ENCODE measurements at regions not wholly inside any gene's neighbourhood (a gene's known extent, or its start where the extent isn't known, plus 50 kb on each side); places are given as distances from the start of the nearest gene placed in this dataset.

- DNase-seq, result no peak
Measured at GRCh38 chr5:74372051-74372450, 268.5 kb downstream of the ENC1 start.

- no peak for DNase-seq
Measured at GRCh38 chr5:74371621-74372020, 268.9 kb downstream of the ENC1 start.

DNA sequence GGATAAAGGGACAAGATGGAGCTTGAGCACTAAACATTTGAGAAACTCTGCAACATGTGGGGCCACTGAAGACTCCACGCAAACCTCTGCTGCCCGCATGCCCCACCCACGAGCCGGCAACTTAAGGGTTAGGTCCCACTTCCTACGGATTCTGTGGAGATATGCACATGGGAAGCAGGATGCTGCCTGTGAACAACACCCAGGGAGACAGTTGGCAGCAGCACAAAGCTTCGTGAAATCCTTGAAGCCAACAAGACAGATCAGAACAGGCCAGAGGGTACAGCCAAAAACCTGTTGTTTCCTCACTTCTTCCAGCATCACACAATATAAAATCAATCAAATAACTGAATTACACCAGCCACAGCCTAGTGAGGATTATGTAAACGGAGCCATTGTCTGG is 270.4 kb downstream of the ENC1 start:
- no peak for DNase-seq

DNA sequence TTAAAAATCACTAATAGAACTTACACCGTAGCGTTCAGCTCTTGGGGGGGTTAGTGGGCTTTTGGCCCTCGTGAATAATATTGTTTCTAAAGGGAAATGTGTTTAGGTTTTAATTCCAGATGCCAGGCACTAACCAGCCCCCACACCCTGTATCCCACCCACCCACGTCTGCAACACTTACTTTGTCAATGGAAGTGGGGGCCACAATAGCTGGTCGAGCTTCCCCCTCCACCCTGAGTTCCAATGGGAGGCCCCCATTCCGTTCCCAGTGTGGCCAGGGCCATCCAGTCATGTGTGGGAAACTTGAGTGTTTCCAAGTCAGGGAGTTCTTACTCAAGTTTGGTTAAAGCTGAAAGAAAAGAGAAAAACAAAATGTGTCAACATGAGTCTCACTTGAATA is 271.4 kb downstream of the ENC1 start:
- DNase-seq, result no peak

DNA sequence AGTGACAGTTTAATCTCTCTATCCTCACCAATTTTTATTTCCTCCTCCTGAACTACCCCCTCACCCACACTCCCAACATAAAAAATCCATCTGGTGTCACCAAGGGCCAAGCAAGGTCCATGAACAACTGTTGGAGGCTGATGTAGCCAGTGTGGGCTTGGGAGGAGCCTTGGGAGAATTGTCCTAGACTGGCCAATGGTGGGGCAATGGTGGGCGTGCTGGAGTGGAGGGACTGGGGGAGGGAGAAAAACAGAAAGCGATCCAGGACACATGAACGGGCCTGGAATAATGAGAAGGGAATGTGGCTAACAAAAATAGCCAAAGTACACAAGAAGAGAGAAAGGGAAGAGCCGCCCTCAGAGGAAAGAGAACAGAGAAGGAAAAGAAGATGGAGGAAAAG is 272.6 kb downstream of the ENC1 start:
- DNase-seq, result no peak

GRCh38 chr5:74367241-74367733 is 273.2 kb downstream of the ENC1 start:
- no peak for DNase-seq

- no peak for DNase-seq
Measured at GRCh38 chr5:74365723-74366122, 274.8 kb downstream of the ENC1 start.

- DNase-seq, result no peak
Measured at GRCh38 chr5:74364507-74364906, 276.0 kb downstream of the ENC1 start.

GRCh38 chr5:74363603-74364205 is 276.8 kb downstream of the ENC1 start:
- no peak for DNase-seq

GRCh38 chr5:74361406-74362358 is 278.8 kb downstream of the ENC1 start:
- DNase-seq, result no peak

GRCh38 chr5:74360535-74361210 is 279.9 kb downstream of the ENC1 start:
- no peak for DNase-seq

DNA sequence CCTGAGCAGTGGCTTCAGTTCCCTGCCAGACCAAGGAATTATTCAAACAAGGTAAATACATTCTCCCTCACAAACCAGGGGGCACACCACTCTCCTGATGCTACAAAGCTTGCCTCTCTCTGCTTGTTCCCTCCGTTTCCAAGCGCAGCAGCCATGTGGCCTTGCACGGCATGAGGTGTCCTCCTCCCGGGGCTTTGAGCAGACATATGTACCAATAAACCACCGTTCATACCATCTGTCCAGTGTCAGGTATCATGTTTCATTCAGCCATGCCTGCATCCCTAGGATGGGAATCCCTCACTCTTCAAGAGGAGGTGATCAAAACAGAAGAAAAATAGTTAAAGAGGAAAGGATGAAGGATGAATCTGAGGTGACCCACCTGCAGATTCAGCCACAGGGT is 282.7 kb downstream of the ENC1 start:
- no peak for DNase-seq

DNA sequence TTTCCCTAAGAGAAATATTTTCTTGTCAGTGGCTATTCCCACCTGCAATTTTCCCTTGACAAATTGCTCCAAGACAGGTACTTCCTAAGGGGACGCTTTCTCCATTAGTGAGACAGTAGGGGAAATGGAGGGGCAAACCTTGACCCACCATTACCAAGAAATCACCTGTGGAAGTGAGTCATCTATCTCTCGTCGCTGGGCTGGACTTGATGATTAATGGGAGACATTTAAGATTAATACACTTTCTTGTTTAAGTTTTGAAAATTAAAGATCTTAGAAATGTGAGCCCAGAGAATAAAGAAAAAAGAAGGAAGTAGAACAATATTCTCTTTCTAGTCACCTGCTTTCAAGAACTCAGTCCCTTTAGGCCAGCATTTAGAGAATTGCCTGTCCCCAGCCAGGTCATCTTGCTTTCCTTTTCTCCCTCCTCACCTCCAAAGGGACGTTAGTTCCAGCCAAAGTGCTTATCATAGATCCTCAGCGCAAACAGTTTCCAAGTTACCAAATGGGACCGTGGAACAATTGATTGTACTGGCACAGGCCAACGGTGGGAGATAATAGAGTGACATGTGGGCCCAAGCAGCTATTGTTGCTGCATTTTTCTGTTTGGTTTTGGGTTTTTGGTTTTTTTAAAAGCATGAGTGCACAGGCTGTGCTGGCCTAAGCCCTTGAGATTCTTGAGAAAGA is 284.4 kb downstream of the ENC1 start:
- no peak for DNase-seq

GRCh38 chr5:74355041-74355824 is 285.3 kb downstream of the ENC1 start:
- no peak for DNase-seq

- DNase-seq, result no peak
Measured at GRCh38 chr5:74352256-74352655, 288.3 kb downstream of the ENC1 start.

GRCh38 chr5:74342948-74343682 is 297.4 kb downstream of the ENC1 start:
- DNase-seq, result peak; percentile 68

GRCh38 chr5:74342182-74342581 is 298.3 kb downstream of the ENC1 start:
- DNase-seq, result no peak

GRCh38 chr5:74341221-74341620 is 299.3 kb downstream of the ENC1 start:
- no peak for DNase-seq

- no peak for DNase-seq
Measured at GRCh38 chr5:74340476-74340875, 300.1 kb downstream of the ENC1 start.

DNA sequence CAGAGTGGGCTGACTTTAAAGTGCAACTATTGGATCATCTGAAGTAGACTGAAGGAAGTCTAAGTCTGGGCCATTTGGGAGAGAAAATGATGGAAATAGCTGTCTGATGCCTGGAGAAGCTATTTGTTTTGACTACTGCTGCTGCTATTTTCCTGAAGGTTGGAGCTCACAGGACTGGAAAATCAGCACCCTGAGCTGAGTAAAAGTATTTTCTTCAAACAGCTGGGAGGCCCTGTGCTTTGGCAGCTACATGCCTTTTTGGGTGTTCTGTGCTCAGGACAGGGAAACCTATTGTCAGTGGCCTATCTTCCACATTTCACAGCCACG is 302.6 kb downstream of the ENC1 start:
- no peak for DNase-seq

DNA sequence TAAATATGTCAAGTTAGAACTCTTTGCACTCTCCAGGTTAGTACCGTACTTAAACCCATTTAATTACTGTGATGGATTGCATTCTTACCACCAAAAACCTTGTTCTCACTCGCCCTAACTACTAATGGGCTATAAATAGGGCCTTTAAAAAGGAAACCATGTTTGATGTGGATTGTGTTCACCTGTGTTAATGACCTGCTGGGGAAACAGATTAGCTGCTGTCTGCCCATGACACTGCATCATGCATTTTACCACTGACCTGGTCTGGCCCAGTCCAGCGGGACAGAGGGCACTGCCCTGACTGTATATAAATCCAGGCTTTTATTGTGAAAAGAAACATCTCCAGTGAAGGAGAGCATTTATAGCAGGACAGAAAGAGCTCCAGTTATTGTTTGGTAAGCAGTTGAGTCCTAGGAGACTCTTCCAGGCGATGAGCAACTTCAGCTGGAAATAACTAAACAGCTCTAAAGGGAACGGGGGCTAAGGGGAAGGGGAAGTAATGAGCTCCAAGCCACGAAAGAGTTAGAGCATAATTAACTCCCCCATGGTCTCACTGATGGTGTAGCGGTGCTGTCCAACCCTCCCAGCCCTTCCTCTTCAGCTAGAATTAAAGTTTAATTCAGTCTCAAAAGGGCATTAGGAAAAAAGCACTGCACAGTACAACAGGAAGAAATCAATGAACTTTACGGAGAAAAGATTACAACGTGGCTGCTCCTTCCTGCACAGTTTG is 303.1 kb downstream of the ENC1 start:
- no peak for DNase-seq
